ENCODE measurements at regions not wholly inside any gene's neighbourhood (a gene's known extent, or its start where the extent isn't known, plus 50 kb on each side); places are given as distances from the start of the nearest gene placed in this dataset.

GRCh38 chr9:26753971-26754370, 138.6 kb downstream of the CAAP1 start:
- TF ChIP-seq POLR2AphosphoS5 (IDR thresholded peaks at IDR 0.05; ENCODE audit: low read depth, low read length) (no peak), FOXP2 (optimal IDR thresholded peaks at IDR 0.05; ENCODE audit: borderline replicate concordance, extremely low read depth, extremely low read length, insufficient read depth) (no peak), TAF1 (IDR thresholded peaks at IDR 0.05; ENCODE audit: borderline replicate concordance, insufficient read depth, low read length) (no peak), SIN3A (IDR thresholded peaks at IDR 0.05; ENCODE audit: borderline replicate concordance, insufficient read depth, low read length) (no peak)
- TF ChIP-seq, protein P1, sequence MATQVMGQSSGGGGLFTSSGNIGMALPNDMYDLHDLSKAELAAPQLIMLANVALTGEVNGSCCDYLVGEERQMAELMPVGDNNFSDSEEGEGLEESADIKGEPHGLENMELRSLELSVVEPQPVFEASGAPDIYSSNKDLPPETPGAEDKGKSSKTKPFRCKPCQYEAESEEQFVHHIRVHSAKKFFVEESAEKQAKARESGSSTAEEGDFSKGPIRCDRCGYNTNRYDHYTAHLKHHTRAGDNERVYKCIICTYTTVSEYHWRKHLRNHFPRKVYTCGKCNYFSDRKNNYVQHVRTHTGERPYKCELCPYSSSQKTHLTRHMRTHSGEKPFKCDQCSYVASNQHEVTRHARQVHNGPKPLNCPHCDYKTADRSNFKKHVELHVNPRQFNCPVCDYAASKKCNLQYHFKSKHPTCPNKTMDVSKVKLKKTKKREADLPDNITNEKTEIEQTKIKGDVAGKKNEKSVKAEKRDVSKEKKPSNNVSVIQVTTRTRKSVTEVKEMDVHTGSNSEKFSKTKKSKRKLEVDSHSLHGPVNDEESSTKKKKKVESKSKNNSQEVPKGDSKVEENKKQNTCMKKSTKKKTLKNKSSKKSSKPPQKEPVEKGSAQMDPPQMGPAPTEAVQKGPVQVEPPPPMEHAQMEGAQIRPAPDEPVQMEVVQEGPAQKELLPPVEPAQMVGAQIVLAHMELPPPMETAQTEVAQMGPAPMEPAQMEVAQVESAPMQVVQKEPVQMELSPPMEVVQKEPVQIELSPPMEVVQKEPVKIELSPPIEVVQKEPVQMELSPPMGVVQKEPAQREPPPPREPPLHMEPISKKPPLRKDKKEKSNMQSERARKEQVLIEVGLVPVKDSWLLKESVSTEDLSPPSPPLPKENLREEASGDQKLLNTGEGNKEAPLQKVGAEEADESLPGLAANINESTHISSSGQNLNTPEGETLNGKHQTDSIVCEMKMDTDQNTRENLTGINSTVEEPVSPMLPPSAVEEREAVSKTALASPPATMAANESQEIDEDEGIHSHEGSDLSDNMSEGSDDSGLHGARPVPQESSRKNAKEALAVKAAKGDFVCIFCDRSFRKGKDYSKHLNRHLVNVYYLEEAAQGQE (IDR thresholded peaks at IDR 0.05; ENCODE audit: insufficient read depth in 1 of 2, low read depth in 2 of 2, low read length in 2 of 2): no peak

DNA sequence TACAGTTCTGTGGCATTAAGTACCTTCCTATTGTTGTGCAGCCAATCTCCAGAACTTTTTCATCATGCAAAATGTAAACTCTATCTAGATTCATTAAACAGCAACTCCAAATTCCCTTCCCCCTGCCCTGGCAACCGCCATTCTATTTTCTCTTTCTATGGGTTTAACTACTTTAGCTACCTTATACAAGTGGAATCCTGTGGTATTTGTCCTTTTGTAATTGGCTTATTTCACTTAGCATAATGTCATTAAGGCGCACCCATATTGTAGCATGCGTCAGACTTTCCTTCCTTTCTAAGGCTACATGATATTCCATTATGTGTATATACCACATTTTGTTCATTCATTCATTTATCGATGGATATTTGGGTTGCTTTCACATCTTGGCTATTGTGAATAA, 142.4 kb downstream of the CAAP1 start:
- TF ChIP-seq TAF1 (IDR thresholded peaks at IDR 0.05; ENCODE audit: borderline replicate concordance, insufficient read depth, low read length) (no peak), FOXP2 (optimal IDR thresholded peaks at IDR 0.05; ENCODE audit: borderline replicate concordance, extremely low read depth, extremely low read length, insufficient read depth) (no peak), POLR2AphosphoS5 (IDR thresholded peaks at IDR 0.05; ENCODE audit: low read depth, low read length) (no peak), SIN3A (IDR thresholded peaks at IDR 0.05; ENCODE audit: borderline replicate concordance, insufficient read depth, low read length) (no peak)
- TF ChIP-seq, protein P1 (IDR thresholded peaks at IDR 0.05; ENCODE audit: insufficient read depth in 1 of 2, low read depth in 2 of 2, low read length in 2 of 2): no peak

- TF ChIP-seq POLR2AphosphoS5 (IDR thresholded peaks at IDR 0.05; ENCODE audit: low read depth, low read length): no peak
- TF ChIP-seq SIN3A (IDR thresholded peaks at IDR 0.05; ENCODE audit: borderline replicate concordance, insufficient read depth, low read length): no peak
- TF ChIP-seq FOXP2 (optimal IDR thresholded peaks at IDR 0.05; ENCODE audit: borderline replicate concordance, extremely low read depth, extremely low read length, insufficient read depth): no peak
- TF ChIP-seq TAF1 (IDR thresholded peaks at IDR 0.05; ENCODE audit: borderline replicate concordance, insufficient read depth, low read length): no peak
- TF ChIP-seq, protein P1 (IDR thresholded peaks at IDR 0.05; ENCODE audit: insufficient read depth in 1 of 2, low read depth in 2 of 2, low read length in 2 of 2): no peak
Measured at GRCh38 chr9:26748449-26749058, 144.0 kb downstream of the CAAP1 start.

GRCh38 chr9:26747611-26748010, 145.0 kb downstream of the CAAP1 start:
- TF ChIP-seq SIN3A (IDR thresholded peaks at IDR 0.05; ENCODE audit: borderline replicate concordance, insufficient read depth, low read length) (no peak), TAF1 (IDR thresholded peaks at IDR 0.05; ENCODE audit: borderline replicate concordance, insufficient read depth, low read length) (no peak), FOXP2 (optimal IDR thresholded peaks at IDR 0.05; ENCODE audit: borderline replicate concordance, extremely low read depth, extremely low read length, insufficient read depth) (no peak), POLR2AphosphoS5 (IDR thresholded peaks at IDR 0.05; ENCODE audit: low read depth, low read length) (no peak)
- TF ChIP-seq, protein P1 (IDR thresholded peaks at IDR 0.05; ENCODE audit: insufficient read depth in 1 of 2, low read depth in 2 of 2, low read length in 2 of 2): no peak

Measured in PFSK-1 (cell line).